HG02852 (cell line): ENCODE measurements at regions not wholly inside any gene's neighbourhood (a gene's known extent, or its start where the extent isn't known, plus 50 kb on each side); places are given as distances from the start of the nearest gene placed in this dataset.
A peak's percentile ranks its signal among the peaks of the same experiment; 100 is the strongest.

Experiments
- ATAC-seq: cut with Tn5 transposase; IDR thresholded peaks from one replicate; pipeline ENCODE4 v1.9.1; 2021; ENCODE audit warnings: mild to moderate bottlenecking, moderate library complexity; ENCODE audit not compliant: unreplicated experiment

GRCh38 chr2:150601280-150602038 is 114.0 kb upstream of the RND3 start:
- ATAC-seq: no peak

- ATAC-seq: no peak
Measured at GRCh38 chr2:150599889-150600288, 112.4 kb upstream of the RND3 start.

DNA sequence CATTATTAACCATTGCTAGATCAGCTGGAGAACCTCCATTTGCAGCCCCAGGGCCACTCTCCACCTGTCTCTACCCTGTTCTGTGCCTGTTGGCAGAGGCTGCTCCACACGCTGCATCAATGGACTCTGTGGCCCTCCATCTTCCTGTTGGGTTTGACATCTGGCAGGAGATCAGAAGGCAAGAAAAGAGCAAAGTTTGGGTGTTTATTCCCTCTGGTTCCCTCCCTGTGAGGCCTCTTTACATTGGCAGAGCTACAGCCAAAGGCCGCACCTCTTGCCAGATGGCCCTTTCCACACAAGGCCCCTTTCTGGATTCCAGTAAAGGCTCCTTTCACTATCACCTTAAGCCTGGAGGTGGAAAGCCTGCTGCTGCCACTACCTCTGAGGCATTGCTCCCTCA is 110.9 kb upstream of the RND3 start:
- no peak for ATAC-seq

DNA sequence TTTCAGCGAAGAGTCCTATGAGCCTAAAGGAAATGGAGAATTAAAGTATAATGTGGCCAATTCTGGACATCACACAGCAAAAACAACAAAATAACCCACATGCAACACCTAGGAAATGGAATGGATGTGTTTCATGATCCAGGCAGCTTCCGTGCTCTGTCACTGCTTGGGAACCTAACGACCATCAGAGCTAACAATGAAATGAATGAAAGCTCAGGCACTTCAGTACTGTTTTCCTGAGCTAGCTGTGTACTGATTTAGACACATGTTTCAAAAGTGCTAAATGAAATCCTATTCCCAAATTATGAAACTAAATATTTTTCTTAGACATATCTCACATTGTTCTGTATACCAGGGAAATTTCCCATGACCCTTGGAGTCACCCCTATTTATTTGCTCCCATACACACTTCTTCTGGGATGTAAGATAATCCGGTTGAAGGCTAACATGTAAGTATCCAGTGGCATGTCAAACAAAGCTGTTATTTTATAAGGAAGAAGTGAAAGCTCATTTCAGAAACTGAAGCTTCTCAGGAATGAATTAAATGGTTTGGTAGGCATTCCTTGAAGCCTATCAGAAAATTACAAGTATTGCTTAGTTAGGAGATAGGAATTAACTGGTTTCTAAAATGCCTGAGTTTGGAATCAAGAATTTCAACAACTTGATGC is 108.5 kb upstream of the RND3 start:
- ATAC-seq: no peak

- ATAC-seq: no peak
Measured at GRCh38 chr2:150594299-150594698, 106.8 kb upstream of the RND3 start.

GRCh38 chr2:150591496-150592285 is 104.2 kb upstream of the RND3 start:
- no peak for ATAC-seq

- no peak for ATAC-seq
Measured at GRCh38 chr2:150589681-150590080, 102.2 kb upstream of the RND3 start.

GRCh38 chr2:150588506-150588870 is 101.0 kb upstream of the RND3 start:
- ATAC-seq: no peak

GRCh38 chr2:150587547-150588505 is 100.4 kb upstream of the RND3 start:
- no peak for ATAC-seq

DNA sequence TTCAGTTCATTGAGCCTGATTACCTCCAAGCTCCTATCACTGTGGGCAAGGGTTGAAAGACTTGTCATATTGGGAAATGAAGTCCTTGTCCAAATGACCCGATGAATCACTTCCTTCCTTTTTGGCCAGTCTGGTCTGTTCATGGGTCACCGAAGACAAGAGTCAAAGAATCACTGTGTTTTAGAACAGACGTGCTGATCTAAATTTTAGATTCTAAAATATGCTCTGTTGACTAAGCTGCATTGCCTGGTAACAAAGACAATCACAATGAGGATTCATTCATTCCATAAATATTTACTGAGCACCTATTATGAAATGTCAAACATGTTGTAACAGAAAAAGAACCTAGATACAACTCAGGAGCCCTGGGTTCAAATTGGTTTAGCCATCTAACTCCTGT is 99.4 kb upstream of the RND3 start:
- ATAC-seq: no peak

GRCh38 chr2:150585221-150585971 is 97.9 kb upstream of the RND3 start:
- no peak for ATAC-seq

DNA sequence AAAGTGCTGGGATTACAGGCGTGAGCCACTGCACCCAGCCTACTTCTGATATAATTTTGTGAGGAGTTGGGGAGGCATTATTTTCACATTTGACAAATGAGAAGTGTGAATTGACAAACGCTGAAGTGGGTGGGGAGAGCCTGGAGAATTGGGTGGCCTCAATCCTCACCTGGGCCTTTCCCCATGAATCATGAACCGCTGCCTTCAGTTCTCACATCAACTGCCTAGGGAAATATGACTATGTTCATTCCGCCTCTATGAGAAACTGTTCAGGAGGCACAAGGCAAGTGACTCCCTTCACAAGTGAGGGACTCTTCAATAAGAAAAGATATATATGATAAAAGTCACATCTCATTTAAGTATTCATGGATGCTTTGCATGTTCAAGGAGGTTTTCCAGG is 96.6 kb upstream of the RND3 start:
- ATAC-seq: no peak

DNA sequence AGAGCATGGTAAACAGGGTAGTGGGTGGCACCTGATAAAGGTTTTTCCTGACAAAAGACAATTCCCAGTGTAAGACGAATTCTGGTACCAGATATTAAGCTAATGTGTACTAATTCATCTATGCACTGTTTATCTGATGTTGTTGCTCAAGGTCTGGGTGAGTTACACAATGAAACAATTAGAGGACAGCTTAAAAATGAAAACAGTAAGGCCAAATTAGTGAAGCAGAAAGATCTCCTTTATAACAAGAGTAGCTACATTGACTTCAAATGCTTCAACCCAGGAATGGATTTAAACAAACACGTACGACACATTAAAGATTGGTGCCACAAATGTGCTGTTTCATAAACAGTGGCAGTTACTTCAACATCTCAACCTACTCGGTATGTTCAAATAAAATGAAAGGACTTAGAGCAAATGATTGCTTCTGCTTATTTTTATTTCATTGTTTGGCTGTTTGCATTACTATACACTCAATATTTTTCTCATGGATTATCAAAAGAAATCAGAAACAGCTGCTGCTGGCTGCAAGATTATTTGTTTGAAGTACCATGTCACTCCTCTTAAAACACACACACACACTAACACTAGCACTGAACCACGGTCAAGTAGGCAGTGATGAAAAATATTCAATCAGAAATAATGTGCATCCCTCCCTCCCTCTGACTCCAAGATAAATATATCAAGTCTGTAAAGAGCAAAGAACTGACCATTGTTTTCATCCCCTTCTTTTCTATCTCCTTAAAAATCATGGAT is 94.4 kb upstream of the RND3 start:
- no peak for ATAC-seq

DNA sequence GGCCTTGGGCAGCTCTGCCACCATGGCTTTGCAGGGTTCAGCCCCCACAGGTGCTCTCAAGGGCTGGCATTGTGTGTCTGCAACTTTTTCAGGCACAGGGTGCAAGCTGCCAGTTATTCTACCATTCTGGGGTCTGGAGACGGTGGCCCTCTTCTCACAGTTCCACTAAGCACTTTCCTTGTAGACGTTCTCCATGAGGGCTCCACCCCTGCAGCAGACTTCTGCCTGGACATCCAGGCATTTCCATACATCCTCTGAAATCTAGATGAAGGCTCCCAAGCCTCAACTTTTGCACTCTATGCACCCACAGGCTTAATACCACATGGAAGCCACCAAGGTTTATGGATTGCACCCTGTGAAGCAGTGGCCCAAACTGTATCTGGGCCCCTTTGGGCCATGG is 91.0 kb upstream of the RND3 start:
- ATAC-seq: no peak

DNA sequence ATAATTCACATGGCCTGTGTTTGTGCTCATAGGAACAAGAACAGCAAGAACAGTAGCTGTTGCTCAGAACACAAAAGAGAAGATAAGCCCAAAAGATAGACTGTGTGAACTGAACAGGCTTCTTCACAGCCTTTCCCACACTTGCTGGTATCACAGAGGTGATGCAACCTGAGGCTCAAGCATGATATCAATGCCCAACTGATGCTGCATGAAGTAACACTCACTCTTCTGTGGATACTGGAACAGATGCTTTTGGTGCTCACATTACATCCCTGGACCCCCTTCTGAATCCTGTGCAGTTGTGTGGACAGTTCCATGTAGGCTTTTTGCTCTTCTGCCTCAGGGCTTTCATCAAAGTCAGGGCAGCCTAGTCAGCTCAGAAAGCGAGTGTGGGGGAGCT is 88.4 kb upstream of the RND3 start:
- no peak for ATAC-seq

DNA sequence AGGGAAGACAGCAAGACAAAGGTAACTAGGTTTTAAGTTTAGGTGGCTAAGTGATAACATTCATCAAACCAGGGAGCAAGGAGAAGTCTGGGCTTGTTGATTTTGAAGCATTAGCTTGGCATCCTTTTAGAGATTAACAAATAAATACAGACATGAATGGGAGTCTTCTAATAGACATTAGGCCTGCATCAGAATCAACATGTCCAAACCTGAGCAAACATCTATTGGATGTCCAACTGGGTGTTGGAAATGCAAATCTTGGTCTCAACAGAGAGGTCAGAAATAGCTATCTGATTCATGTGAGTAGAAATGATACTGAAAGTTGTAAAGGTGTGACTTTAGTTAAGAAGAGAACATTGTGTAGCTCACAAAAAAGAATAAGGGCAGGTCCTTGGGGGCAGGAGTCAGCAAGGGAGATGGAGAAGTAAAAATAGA is 85.5 kb upstream of the RND3 start:
- ATAC-seq: peak; percentile 96

- no peak for ATAC-seq
Measured at GRCh38 chr2:150572194-150572766, 84.8 kb upstream of the RND3 start.

DNA sequence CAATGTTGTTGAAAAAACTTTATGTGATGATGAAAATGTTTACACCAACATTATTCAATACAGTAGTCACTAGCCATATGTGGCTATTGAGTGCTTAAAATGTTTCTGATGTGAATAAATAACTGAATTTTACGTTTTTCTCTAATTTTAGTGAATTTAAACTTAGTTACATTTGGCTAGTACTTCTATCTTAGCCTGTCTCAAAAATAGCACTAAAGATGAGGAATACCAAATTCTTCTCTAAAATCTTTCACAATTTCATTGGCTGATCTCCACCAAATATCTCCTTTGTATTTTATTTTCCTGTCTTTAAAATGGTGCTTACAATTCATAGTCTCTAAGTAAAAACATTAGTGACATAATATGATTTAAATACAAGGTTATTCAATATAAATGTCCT is 83.7 kb upstream of the RND3 start:
- ATAC-seq: no peak

DNA sequence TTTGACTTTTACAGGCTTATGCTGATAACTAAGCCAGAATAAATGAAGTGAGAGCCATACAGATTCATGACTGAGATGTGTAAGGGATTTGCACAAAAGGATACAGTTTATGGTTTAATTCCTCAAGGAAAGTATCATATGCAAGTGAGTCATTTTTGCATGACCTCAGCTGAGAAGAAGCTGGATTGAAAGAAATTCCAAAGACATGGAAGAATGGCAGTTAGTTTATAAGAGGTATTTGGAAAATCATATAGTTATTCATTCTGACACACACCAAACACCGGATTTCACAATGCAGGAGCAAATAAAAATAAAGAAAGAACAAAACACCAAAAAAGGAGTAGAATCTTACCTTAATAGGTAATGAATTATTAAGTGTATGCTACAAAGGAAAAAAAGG is 83.2 kb upstream of the RND3 start:
- ATAC-seq: no peak
